ENCODE measurements at regions not wholly inside any gene's neighbourhood (a gene's known extent, or its start where the extent isn't known, plus 50 kb on each side); places are given as distances from the start of the nearest gene placed in this dataset.

DNA sequence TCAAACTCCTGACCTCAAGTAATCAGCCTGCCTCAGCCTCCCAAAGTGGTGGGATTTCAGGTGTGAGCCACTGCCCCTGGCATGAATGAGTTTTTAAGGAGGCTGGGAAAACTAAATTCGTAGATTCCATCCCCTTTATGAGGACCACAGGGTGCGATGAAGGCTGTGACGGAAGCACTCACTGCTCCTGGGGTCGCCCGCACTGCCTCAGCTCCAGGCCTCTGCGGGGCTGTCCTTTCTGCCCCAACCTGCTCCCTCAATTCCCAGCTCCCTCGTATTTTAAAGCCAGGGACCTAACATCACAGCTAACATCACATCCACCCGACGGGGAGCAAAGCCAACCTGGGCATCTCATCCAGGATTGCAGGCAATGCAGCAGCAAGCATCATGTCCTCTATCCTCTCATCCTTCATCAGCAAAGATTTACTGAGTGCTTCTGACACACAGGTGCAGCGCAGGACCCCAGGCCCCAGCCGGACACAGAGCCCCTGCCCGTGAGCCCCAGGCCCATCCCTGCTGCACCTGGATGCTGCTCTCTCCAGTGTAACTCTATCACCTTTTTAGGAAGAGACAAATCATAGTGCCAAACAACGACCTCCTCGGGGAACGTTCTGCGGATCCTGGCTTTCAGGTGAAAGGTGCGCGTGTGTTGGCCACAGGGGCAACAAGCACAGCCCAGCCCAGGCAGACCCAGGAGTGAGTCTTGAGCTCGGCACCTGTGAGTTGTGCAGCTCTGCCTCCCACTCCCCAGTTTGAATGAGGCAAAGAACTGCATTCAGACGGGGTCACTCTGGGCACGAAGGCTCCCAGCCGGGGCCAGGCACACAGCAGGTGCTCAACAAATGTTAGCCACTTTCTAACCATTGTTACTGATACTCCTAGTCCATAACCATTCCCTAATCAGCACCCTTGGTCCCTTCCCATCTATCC is 134.3 kb downstream of the CRYBB2 start:
- Histone ChIP-seq H3K4me1 (ENCODE audit: insufficient read depth, insufficient read length) (no peaks in the 10 kb centered on the region), H3K27me3 (ENCODE audit: insufficient read depth, insufficient read length) (no peaks in the 10 kb centered on the region), H3K4me3 (ENCODE audit: insufficient read length, low read depth) (no peak overlapping the region), H3K9ac (ENCODE audit: insufficient read length, low read depth) (no peak overlapping the region), H3K36me3 (ENCODE audit: insufficient read depth, insufficient read length, low read length) (peaks cover 26% of the 10 kb centered on the region), H3K9me3 (ENCODE audit: insufficient read depth, low read length) (no peaks in the 10 kb centered on the region)
- TF ChIP-seq SUZ12 (IDR thresholded peaks at IDR 0.05; ENCODE audit: extremely low read depth, insufficient read depth, insufficient read length): no peak
- no peak for TF ChIP-seq YY1 (IDR thresholded peaks at IDR 0.05; ENCODE audit: insufficient read depth, insufficient read length)
- no peak for TF ChIP-seq ZNF274 (IDR thresholded peaks at IDR 0.05; ENCODE audit: low read depth, low read length)
- no peak for DNase-seq (ENCODE audit: low read depth, low spot score)

DNA sequence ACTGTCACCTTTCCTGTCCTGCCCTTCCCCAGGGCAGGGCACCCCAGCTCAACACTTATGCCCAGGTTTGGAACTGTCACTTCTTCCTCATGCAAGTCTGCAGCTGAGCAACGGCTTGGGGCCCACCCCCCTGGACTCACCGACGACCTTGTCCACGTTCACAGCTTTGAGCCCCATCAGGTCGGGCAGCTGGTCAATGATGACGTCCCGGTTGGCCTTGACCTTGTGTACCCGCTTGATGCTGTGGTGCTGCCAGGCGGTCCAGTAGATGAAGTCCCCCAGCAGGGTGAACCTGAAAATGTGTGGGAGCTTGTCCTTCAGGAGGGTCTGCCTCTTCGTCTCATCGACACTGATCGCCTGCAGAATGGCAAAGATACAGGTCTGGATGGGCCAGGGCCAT is 135.0 kb downstream of the CRYBB2 start:
- Histone ChIP-seq H3K9ac (ENCODE audit: insufficient read length, low read depth) (no peak overlapping the region), H3K27me3 (ENCODE audit: insufficient read depth, insufficient read length) (no peaks in the 10 kb centered on the region), H3K36me3 (ENCODE audit: insufficient read depth, insufficient read length, low read length) (peaks cover 28% of the 10 kb centered on the region), H3K4me3 (ENCODE audit: insufficient read length, low read depth) (no peak overlapping the region), H3K4me1 (ENCODE audit: insufficient read depth, insufficient read length) (no peaks in the 10 kb centered on the region), H3K9me3 (ENCODE audit: insufficient read depth, low read length) (no peaks in the 10 kb centered on the region)
- DNase-seq (ENCODE audit: low read depth, low spot score): no peak
- TF ChIP-seq SUZ12 (IDR thresholded peaks at IDR 0.05; ENCODE audit: extremely low read depth, insufficient read depth, insufficient read length) (no peak), YY1 (IDR thresholded peaks at IDR 0.05; ENCODE audit: insufficient read depth, insufficient read length) (no peak), ZNF274 (IDR thresholded peaks at IDR 0.05; ENCODE audit: low read depth, low read length) (no peak)

DNA sequence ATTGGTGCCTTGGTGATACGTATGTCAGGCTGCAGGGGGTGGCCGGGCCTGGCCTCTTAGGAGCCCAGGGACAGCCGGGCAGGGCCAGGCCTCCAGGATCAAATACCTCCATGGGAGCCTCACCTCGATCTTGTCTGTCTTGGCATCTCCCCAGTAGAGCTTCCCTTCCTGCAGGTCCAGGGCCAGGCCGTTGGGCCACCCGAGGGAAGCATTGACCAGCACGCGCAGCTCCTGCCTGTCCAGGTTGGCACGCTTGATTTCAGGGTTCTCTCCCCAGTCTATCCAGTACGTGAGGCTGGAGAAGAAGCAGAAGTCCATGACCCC is 137.7 kb downstream of the CRYBB2 start:
- no peaks in the 10 kb centered on the region for H3K4me1 ChIP-seq (ENCODE audit: insufficient read depth, insufficient read length)
- H3K4me3 ChIP-seq (ENCODE audit: insufficient read length, low read depth): no peak overlapping the region
- no peak overlapping the region for H3K9ac ChIP-seq (ENCODE audit: insufficient read length, low read depth)
- peaks cover 26% of the 10 kb centered on the region for H3K36me3 ChIP-seq (ENCODE audit: insufficient read depth, insufficient read length, low read length)
- no peak for DNase-seq (ENCODE audit: low read depth, low spot score)
- no peaks in the 10 kb centered on the region for H3K9me3 ChIP-seq (ENCODE audit: insufficient read depth, low read length)
- no peak for TF ChIP-seq SUZ12 (IDR thresholded peaks at IDR 0.05; ENCODE audit: extremely low read depth, insufficient read depth, insufficient read length)
- no peaks in the 10 kb centered on the region for H3K27me3 ChIP-seq (ENCODE audit: insufficient read depth, insufficient read length)

DNA sequence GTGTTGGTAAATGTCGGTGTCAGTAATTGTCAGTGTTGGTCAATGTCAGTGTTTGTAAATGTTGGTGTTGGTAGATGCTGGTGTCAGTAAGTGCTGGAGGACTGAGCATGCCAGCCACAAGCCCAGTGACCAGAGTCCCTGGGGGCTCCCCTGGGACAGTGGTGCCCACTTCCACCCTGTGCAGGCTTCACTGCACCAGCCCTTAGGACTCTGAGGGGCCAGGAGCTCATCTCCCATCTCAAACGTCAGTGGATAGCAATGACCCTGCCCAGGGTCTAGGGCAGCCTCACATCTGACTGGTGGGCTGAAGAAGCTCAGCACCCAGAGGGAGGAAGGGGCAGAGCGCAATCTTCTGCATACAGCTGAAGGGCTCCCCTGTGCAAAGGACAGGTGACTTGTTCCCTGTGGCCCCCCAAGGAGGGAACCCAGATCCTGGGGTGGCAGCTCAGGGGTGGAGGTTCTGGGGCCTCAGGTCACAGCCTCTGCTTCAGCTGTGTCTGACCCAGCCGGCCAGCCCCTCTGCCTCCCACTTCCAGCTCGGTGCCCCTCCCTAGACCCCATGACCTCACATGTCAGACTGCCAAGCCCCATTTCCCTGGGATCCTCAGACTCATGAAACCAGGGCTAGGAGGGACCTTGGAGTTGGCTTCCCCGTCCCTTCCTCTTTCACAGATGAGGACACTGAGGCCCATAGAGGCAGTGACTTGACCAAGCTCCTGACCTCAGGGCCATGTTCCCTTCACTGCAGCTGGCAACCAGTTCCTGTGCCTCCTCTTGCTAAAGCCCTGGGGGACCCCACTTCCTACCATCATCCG is 138.4 kb downstream of the CRYBB2 start:
- DNase-seq (ENCODE audit: low read depth, low spot score): no peak
- no peaks in the 10 kb centered on the region for H3K9me3 ChIP-seq (ENCODE audit: insufficient read depth, low read length)
- no peaks in the 10 kb centered on the region for H3K27me3 ChIP-seq (ENCODE audit: insufficient read depth, insufficient read length)
- H3K4me3 ChIP-seq (ENCODE audit: insufficient read length, low read depth): no peak overlapping the region
- no peaks in the 10 kb centered on the region for H3K4me1 ChIP-seq (ENCODE audit: insufficient read depth, insufficient read length)
- H3K36me3 ChIP-seq (ENCODE audit: insufficient read depth, insufficient read length, low read length): peaks cover 23% of the 10 kb centered on the region
- TF ChIP-seq YY1 (IDR thresholded peaks at IDR 0.05; ENCODE audit: insufficient read depth, insufficient read length) (no peak), ZNF274 (IDR thresholded peaks at IDR 0.05; ENCODE audit: low read depth, low read length) (no peak), SUZ12 (IDR thresholded peaks at IDR 0.05; ENCODE audit: extremely low read depth, insufficient read depth, insufficient read length) (no peak)
- no peak overlapping the region for H3K9ac ChIP-seq (ENCODE audit: insufficient read length, low read depth)

DNA sequence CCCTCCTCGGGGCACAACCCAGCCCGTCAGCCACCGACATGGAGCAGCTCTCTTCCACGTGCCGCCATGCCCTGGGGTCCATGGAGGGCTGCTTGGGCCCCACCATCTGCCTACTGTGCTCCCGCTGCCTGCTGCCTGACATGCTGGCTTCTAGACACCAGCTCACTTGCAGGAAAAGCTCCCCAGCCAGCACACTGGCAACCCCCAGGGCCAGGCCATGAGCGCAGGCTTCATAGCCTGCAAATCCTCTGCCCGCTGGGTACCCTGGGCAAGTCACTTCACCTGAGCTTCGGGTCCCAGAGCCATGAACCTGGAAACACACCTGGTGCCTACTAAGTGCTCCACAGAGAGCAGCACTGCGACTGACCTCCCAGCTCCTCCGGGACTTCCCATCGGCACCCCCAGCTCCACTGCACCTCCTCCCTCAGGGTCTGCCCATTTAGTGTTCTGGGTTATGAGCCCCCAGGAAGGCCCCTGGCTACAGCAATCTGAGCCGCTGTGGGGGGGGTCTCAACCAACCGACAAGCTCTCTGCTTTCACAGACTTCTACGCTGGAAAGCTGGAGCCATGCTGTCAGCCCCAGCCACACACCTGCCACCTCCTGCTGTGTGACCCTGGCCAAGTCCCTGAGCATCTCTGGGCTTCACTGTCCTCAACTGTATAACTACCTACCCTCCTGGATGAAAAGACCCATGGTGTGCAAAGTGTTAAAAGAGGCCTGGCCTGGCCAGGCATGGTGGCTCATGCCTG is 139.2 kb downstream of the CRYBB2 start:
- Histone ChIP-seq H3K9ac (ENCODE audit: insufficient read length, low read depth) (no peak overlapping the region), H3K4me1 (ENCODE audit: insufficient read depth, insufficient read length) (no peaks in the 10 kb centered on the region), H3K9me3 (ENCODE audit: insufficient read depth, low read length) (no peaks in the 10 kb centered on the region), H3K4me3 (ENCODE audit: insufficient read length, low read depth) (no peak overlapping the region), H3K36me3 (ENCODE audit: insufficient read depth, insufficient read length, low read length) (peaks cover 20% of the 10 kb centered on the region), H3K27me3 (ENCODE audit: insufficient read depth, insufficient read length) (no peaks in the 10 kb centered on the region)
- TF ChIP-seq SUZ12 (IDR thresholded peaks at IDR 0.05; ENCODE audit: extremely low read depth, insufficient read depth, insufficient read length) (no peak), YY1 (IDR thresholded peaks at IDR 0.05; ENCODE audit: insufficient read depth, insufficient read length) (no peak), ZNF274 (IDR thresholded peaks at IDR 0.05; ENCODE audit: low read depth, low read length) (no peak)
- DNase-seq (ENCODE audit: low read depth, low spot score): no peak

DNA sequence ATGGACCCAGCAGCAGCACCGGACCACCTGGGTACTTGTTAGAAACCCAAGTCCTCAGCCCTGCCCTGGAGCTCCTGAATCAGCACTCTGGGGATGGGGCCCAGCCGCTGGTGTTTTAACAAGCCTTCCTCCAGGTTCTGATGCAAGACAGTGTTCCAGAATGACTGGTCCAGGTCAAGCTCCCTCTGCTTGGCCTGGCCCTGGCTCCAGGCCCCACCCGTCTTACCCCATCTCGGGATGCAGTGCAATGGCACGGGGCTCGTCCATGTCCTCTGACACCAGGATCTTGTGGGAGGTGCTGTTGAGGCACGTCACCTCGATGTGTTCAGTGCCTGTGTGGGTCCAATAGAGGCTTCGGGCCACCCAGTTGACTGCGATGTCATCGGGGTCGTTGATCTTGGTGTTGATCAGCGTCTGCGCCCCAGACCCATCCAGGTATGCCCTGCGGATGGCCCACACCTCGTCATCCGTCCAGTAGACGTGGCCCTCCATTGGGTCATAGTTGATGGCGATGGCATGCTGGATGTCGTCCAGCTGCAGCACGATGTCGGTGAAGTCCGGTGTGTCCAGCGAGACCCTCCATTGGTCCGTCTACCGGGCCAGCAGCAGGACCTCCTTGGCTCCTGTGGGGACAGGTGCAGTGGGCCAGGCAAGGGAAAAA is 140.3 kb downstream of the CRYBB2 start:
- no peaks in the 10 kb centered on the region for H3K4me1 ChIP-seq (ENCODE audit: insufficient read depth, insufficient read length)
- no peak for TF ChIP-seq YY1 (IDR thresholded peaks at IDR 0.05; ENCODE audit: insufficient read depth, insufficient read length)
- no peak for TF ChIP-seq ZNF274 (IDR thresholded peaks at IDR 0.05; ENCODE audit: low read depth, low read length)
- TF ChIP-seq SUZ12 (IDR thresholded peaks at IDR 0.05; ENCODE audit: extremely low read depth, insufficient read depth, insufficient read length): no peak
- H3K4me3 ChIP-seq (ENCODE audit: insufficient read length, low read depth): no peak overlapping the region
- no peaks in the 10 kb centered on the region for H3K27me3 ChIP-seq (ENCODE audit: insufficient read depth, insufficient read length)
- H3K36me3 ChIP-seq (ENCODE audit: insufficient read depth, insufficient read length, low read length): peaks cover 9% of the 10 kb centered on the region
- H3K9ac ChIP-seq (ENCODE audit: insufficient read length, low read depth): no peak overlapping the region
- H3K9me3 ChIP-seq (ENCODE audit: insufficient read depth, low read length): no peaks in the 10 kb centered on the region
- DNase-seq (ENCODE audit: low read depth, low spot score): no peak

All from NT2/D1 (cell line).